IMR-90 (cell line): ENCODE measurements at regions not wholly inside any gene's neighbourhood (a gene's known extent, or its start where the extent isn't known, plus 50 kb on each side); places are given as distances from the start of the nearest gene placed in this dataset.

Source experiments
- ATAC-seq: fragments of 200-7000 bp; cut with Tn5 transposase; 2 replicates; pipeline ENCODE4 v1.9.1; 2020; ENCODE audit warnings: low read depth, mild to moderate bottlenecking, moderate library complexity
- BruUV-seq: library from RNA; stranded (reverse); fragments of 400-500 nt; replicated peaks from 2 replicates; lab custom pipeline; 2021; lab: Mats Ljungman, UMichigan
- CTCF ChIA-PET: fragments of 300-600 bp; formaldehyde crosslinking; extraction: SDS; loops from one replicate; lab custom pipeline; 2021; ENCODE audit warnings: antibody characterized with exemption; lab: Yijun Ruan, JAX
- POLR2A ChIA-PET: fragments of 300-600 bp; sonication (Branson Sonifier 250); formaldehyde crosslinking; loops from one replicate; lab custom pipeline; 2022; ENCODE audit warnings: antibody characterized with exemption; ENCODE audit not compliant: unreplicated experiment; lab: Charles Lee
- DNase-seq: peaks from one replicate; pipeline ENCODE4 v3.0.0; 2013
- H2AFZ ChIP-seq: replicated peaks from 2 replicates; pipeline ENCODE3; 2013; ENCODE audit warnings: low read length, mild to moderate bottlenecking; ENCODE audit not compliant: poor library complexity
- H2AK5ac ChIP-seq: 2 replicates; pipeline ENCODE4 v1.6.1; 2013; ENCODE audit warnings: low read depth, low read length, inconsistent platforms
- H2AK9ac ChIP-seq: replicated peaks from 2 replicates; pipeline ENCODE3; 2013; ENCODE audit warnings: mild to moderate bottlenecking, low read depth, low read length, moderate library complexity; ENCODE audit not compliant: poor library complexity
- H2BK120ac ChIP-seq: 2 replicates; pipeline ENCODE4 v1.6.1; 2013; ENCODE audit warnings: low read depth, low read length, inconsistent platforms
- H2BK15ac ChIP-seq: 3 replicates; pipeline ENCODE4 v1.6.1; 2013; ENCODE audit warnings: low read depth, low read length, inconsistent platforms
- H2BK20ac ChIP-seq: 2 replicates; pipeline ENCODE4 v1.6.1; 2013; ENCODE audit warnings: low read depth, mild to moderate bottlenecking, inconsistent platforms, low read length, moderate library complexity
- H2BK5ac ChIP-seq: 2 replicates; pipeline ENCODE4 v1.6.1; 2013; ENCODE audit warnings: mild to moderate bottlenecking, low read depth, low read length, inconsistent platforms; ENCODE audit not compliant: poor library complexity, severe bottlenecking
- H3K14ac ChIP-seq: replicated peaks from 2 replicates; pipeline ENCODE4 v1.6.1; 2013; ENCODE audit warnings: low read depth, low read length, inconsistent platforms
- H3K18ac ChIP-seq: 2 replicates; pipeline ENCODE4 v1.6.1; 2013; ENCODE audit warnings: low read depth, low read length, control low read depth
- H3K23ac ChIP-seq: 2 replicates; pipeline ENCODE4 v1.6.1; 2013; ENCODE audit warnings: low read depth, low read length, inconsistent platforms
- H3K27ac ChIP-seq: 2 replicates; pipeline ENCODE4 v1.5.1; 2013; ENCODE audit warnings: mild to moderate bottlenecking, control low read depth, low read length; ENCODE audit not compliant: insufficient read depth
- H3K27me3 ChIP-seq: 2 replicates; pipeline ENCODE4 v1.6.1; 2013; ENCODE audit warnings: low read length; ENCODE audit not compliant: control insufficient read depth, insufficient read depth
- H3K36me3 ChIP-seq: 2 replicates; pipeline ENCODE4 v1.6.1; 2013; ENCODE audit warnings: low read length, mixed read lengths; ENCODE audit not compliant: control insufficient read depth, insufficient read depth
- H3K4ac ChIP-seq: 2 replicates; pipeline ENCODE4 v1.6.1; 2013; ENCODE audit warnings: low read depth, low read length, inconsistent platforms
- H3K4me1 ChIP-seq: 2 replicates; pipeline ENCODE4 v1.6.1; 2013; ENCODE audit warnings: low read length, mixed read lengths; ENCODE audit not compliant: control insufficient read depth, insufficient read depth
- H3K4me2 ChIP-seq: 2 replicates; pipeline ENCODE4 v1.6.1; 2013; ENCODE audit warnings: low read depth, mild to moderate bottlenecking, control low read depth, low read length, moderate library complexity
- H3K4me3 ChIP-seq: 2 replicates; pipeline ENCODE4 v1.5.1; 2013; ENCODE audit warnings: low read depth, mild to moderate bottlenecking, control low read depth, low read length, moderate library complexity; ENCODE audit not compliant: insufficient read depth
- H3K56ac ChIP-seq: 2 replicates; pipeline ENCODE4 v1.6.1; 2013; ENCODE audit warnings: low read length, inconsistent platforms; ENCODE audit not compliant: insufficient read depth; ENCODE audit errors: extremely low read depth
- H3K79me1 ChIP-seq, 2 experiments: 2 replicates each; pipeline ENCODE4 v1.6.1; 2013; ENCODE audit warnings: low read length in 2 of 2, inconsistent platforms in 1 of 2, low read depth in 1 of 2
- H3K9ac ChIP-seq: 2 replicates; pipeline ENCODE4 v1.6.1; 2013; ENCODE audit warnings: low read depth, low read length, control low read depth
- H3K9me1 ChIP-seq: 2 replicates; pipeline ENCODE4 v1.6.1; 2013; ENCODE audit warnings: low read length, inconsistent platforms; ENCODE audit not compliant: insufficient read depth
- H3K9me3 ChIP-seq: 2 replicates; pipeline ENCODE4 v1.6.1; 2013; ENCODE audit warnings: low read length; ENCODE audit not compliant: control insufficient read depth, insufficient read depth
- H4K20me1 ChIP-seq: 2 replicates; pipeline ENCODE4 v1.6.1; 2013; ENCODE audit warnings: low read length, inconsistent platforms; ENCODE audit not compliant: insufficient read depth
- H4K5ac ChIP-seq: 2 replicates; pipeline ENCODE4 v1.6.1; 2013; ENCODE audit warnings: mild to moderate bottlenecking, low read depth, low read length, control low read depth
- H4K8ac ChIP-seq, 2 experiments: 2 replicates each; pipeline ENCODE4 v1.6.1; 2013; ENCODE audit warnings: low read depth in 2 of 2, low read length in 2 of 2, control low read depth in 1 of 2, inconsistent platforms in 1 of 2
- H4K91ac ChIP-seq: 2 replicates; pipeline ENCODE4 v1.6.1; 2013; ENCODE audit warnings: low read depth, low read length, inconsistent platforms; ENCODE audit not compliant: insufficient read depth
- NFE2L2 ChIP-seq: fragments of 150-350 bp; IDR thresholded peaks from 2 replicates; pipeline ENCODE4 v1.6.1; 2016; ENCODE audit warnings: low read depth, mild to moderate bottlenecking, low read length
- RCOR1 ChIP-seq: IDR thresholded peaks from 2 replicates; pipeline ENCODE4 v1.6.1; 2012; ENCODE audit warnings: mild to moderate bottlenecking, low read length, improper control_type of control experiment; ENCODE audit not compliant: insufficient replicate concordance
- RFX5 ChIP-seq: IDR thresholded peaks from 2 replicates; pipeline ENCODE4 v1.8.0; 2012; ENCODE audit warnings: low read depth, mild to moderate bottlenecking, low read length, moderate library complexity
- SMC3 ChIP-seq: fragments of 150-350 bp; IDR thresholded peaks from 2 replicates; pipeline ENCODE4 v1.6.1; 2016; ENCODE audit warnings: low read depth, mild to moderate bottlenecking, antibody characterized with exemption, low read length, moderate library complexity
- WGBS, 2 experiments: methylation state at CpG; one replicate each; pipeline versions ENCODE4 v1.1.5 to v1.1.7; 2013; ENCODE audit warnings: missing lambda C conversion rate in 2 of 2; ENCODE audit not compliant: insufficient read length in 1 of 2; ENCODE audit errors: extremely low coverage in 2 of 2; 5-methylcytosine and 5-hydroxymethylcytosine counted together
- dilution Hi-C: fragments of 300-500 bp; cut with HindIII; formaldehyde crosslinking; loops from one replicate; pipeline ENCODE4 v1.14.3; 2018; ENCODE audit warnings: low sequenced_read_pairs; ENCODE audit not compliant: unreplicated experiment
- in situ Hi-C: fragments of 300-500 bp; cut with MboI; formaldehyde crosslinking; loops from 3 replicates; pipeline ENCODE4 v1.14.3; 2019; ENCODE audit warnings: low sequenced_read_pairs, inconsistent platforms, mixed read lengths
- intact Hi-C: fragments of 100-400 bp; cut with micrococcal nuclease; formaldehyde crosslinking; loops from 2 replicates; pipeline ENCODE4 v1.10.0; 2022

GRCh38 chrX:42398967-42399631 lies 378.9 kb downstream of the PPP1R2C start:
- DNase-seq (no peak), ATAC-seq (no peak)
- no peak overlapping the region for H3K4ac ChIP-seq
- dilution Hi-C loops, result no loop called here
- no peaks in the 10 kb centered on the region for H3K79me1 ChIP-seq
- WGBS, 2 experiments, result 60% methylated on average over 1 of the region's 8 CpGs; no CpG with 5 or more reads in 1 of the 2 experiments
- no peak overlapping the region for H2BK120ac ChIP-seq
- no peak overlapping the region for H3K56ac ChIP-seq
- no peak overlapping the region for H3K14ac ChIP-seq
- H4K20me1 ChIP-seq, result no peaks in the 10 kb centered on the region
- H2AK5ac ChIP-seq, result no peak overlapping the region
- ChIA-PET POLR2A (interaction anchor here (0.6 kb wide), 1 partner anchor 122 kb away, joined by 3 read pairs; no protein-coding TSS in a partner anchor), CTCF (no interaction called here)
- no peaks in the 10 kb centered on the region for H3K9me1 ChIP-seq
- no peak overlapping the region for H2AFZ ChIP-seq
- H3K27me3 ChIP-seq, result 0 out of 2 replicates have a peak, but pooled peaks cover 2% of the 10 kb centered on the region
- intact Hi-C loops, result no loop called here
- no peak overlapping the region for H2BK15ac ChIP-seq
- H3K27ac ChIP-seq, result no peak overlapping the region
- H3K4me3 ChIP-seq, result no peak overlapping the region
- no peak overlapping the region for H4K5ac ChIP-seq
- in situ Hi-C loops, result no loop called here
- no peak overlapping the region for H3K4me2 ChIP-seq
- no TSS peak for BruUV-seq
- H4K91ac ChIP-seq, result no peak overlapping the region
- H4K8ac ChIP-seq, result no peak overlapping the region
- H3K18ac ChIP-seq, result no peak overlapping the region
- H3K9me3 ChIP-seq, result no peaks in the 10 kb centered on the region
- no peak overlapping the region for H3K23ac ChIP-seq
- H2AK9ac ChIP-seq, result no peak overlapping the region
- no peak overlapping the region for H2BK20ac ChIP-seq
- H2BK5ac ChIP-seq, result no peak overlapping the region
- no peaks in the 10 kb centered on the region for H3K4me1 ChIP-seq
- TF ChIP-seq NFE2L2 (no peak), RFX5 (no peak), RCOR1 (no peak), SMC3 (no peak)
- no peak overlapping the region for H3K9ac ChIP-seq
- H3K36me3 ChIP-seq, result no peaks in the 10 kb centered on the region
